Nephron progenitor cell (in vitro differentiated cells): ENCODE measurements at regions not wholly inside any gene's neighbourhood (a gene's known extent, or its start where the extent isn't known, plus 50 kb on each side); places are given as distances from the start of the nearest gene placed in this dataset.

ENCODE experiments used
- DNase-seq: peaks from one replicate; pipeline ENCODE4 v3.0.0; 2021
- H3K27ac Mint-ChIP-seq: 2 replicates; pipeline ENCODE4 v1.8.0; 2021; ENCODE audit warnings: mild to moderate bottlenecking, moderate library complexity, mixed read lengths
- H3K27me3 Mint-ChIP-seq: 2 replicates; pipeline ENCODE4 v1.8.0; 2021; ENCODE audit warnings: mild to moderate bottlenecking, low read depth, mixed read lengths; ENCODE audit not compliant: poor library complexity
- H3K36me3 Mint-ChIP-seq: 2 replicates; pipeline ENCODE4 v1.8.0; 2021; ENCODE audit warnings: low read depth, mixed read lengths
- H3K4me1 Mint-ChIP-seq: 2 replicates; pipeline ENCODE4 v1.8.0; 2021; ENCODE audit warnings: mixed read lengths
- H3K4me3 Mint-ChIP-seq: 2 replicates; pipeline ENCODE4 v1.8.0; 2021; ENCODE audit warnings: mild to moderate bottlenecking, moderate library complexity, mixed read lengths
- H3K9me3 Mint-ChIP-seq: 2 replicates; pipeline ENCODE4 v1.8.0; 2021; ENCODE audit warnings: mild to moderate bottlenecking, moderate library complexity, mixed read lengths
- CTCF ChIP-seq: fragments of 200-600 bp; sonication (generic); IDR thresholded peaks from 2 replicates; pipeline ENCODE4 v1.5.0; 2021; ENCODE audit warnings: antibody characterized with exemption

GRCh38 chr7:25719190-25719896 lies 432.7 kb upstream of the NFE2L3 start:
- Mint-ChIP-seq H3K9me3 (no peaks in the 10 kb centered on the region), H3K27ac (peak overlapping the region; percentile 75), H3K4me3 (no peak overlapping the region), H3K4me1 (peaks cover 76% of the 10 kb centered on the region), H3K36me3 (no peaks in the 10 kb centered on the region), H3K27me3 (peaks cover under 1% of the 10 kb centered on the region)
- no peak for TF ChIP-seq CTCF
- no peak for DNase-seq

DNA sequence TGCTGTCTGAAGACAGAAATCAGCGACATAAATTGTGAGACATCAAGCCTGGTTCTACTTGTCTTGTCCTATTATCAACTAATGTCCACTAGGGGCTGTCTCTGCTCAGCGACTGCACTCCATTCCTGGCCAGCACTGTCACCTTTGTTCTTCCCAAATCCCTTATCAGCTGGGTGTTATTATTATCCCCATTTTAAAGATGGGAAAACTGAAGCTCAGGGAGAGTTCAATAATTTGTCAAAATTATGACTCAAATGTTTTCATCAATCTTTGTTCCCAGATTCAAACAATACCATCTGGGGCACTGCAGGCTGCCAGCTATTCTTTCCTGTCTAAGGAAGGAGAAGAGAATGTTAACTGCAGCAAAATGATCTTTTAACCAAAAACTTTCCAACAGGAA lies 431.6 kb upstream of the NFE2L3 start:
- Mint-ChIP-seq H3K4me1 (peaks cover 76% of the 10 kb centered on the region), H3K4me3 (no peak overlapping the region), H3K27me3 (no peaks in the 10 kb centered on the region), H3K27ac (no peak overlapping the region), H3K36me3 (no peaks in the 10 kb centered on the region), H3K9me3 (no peaks in the 10 kb centered on the region)
- DNase-seq, result no peak
- TF ChIP-seq CTCF, result peak; percentile 31

- Mint-ChIP-seq H3K36me3 (no peaks in the 10 kb centered on the region), H3K4me3 (no peak overlapping the region), H3K9me3 (no peaks in the 10 kb centered on the region), H3K27ac (no peak overlapping the region), H3K27me3 (no peaks in the 10 kb centered on the region), H3K4me1 (peaks cover 84% of the 10 kb centered on the region)
- TF ChIP-seq CTCF, result no peak
- DNase-seq, result no peak
Observed at GRCh38 chr7:25722856-25723255, 429.1 kb upstream of the NFE2L3 start.

DNA sequence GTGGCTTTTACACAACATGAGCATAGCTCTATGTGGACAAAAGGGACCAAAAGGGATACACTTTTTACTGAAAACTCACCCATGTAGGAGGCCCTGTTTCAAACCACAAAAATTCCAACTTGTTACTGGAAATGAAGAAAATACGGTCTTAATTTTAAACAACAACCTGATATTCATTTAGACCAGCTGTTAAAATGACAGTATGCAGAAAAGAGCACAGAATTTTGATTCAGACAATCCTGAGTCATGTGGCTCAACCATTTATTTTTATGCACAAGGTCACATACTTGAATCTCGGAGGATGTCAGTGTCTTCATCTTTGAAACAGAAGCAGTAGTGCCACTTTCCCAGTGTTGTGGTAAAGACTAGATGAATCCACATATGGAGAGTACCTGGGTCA lies 426.5 kb upstream of the NFE2L3 start:
- Mint-ChIP-seq H3K4me3 (no peak overlapping the region), H3K27ac (peak overlapping the region; percentile 91), H3K36me3 (no peaks in the 10 kb centered on the region), H3K27me3 (no peaks in the 10 kb centered on the region), H3K9me3 (no peaks in the 10 kb centered on the region), H3K4me1 (peaks cover 71% of the 10 kb centered on the region)
- TF ChIP-seq CTCF, result no peak
- DNase-seq, result no peak

DNA sequence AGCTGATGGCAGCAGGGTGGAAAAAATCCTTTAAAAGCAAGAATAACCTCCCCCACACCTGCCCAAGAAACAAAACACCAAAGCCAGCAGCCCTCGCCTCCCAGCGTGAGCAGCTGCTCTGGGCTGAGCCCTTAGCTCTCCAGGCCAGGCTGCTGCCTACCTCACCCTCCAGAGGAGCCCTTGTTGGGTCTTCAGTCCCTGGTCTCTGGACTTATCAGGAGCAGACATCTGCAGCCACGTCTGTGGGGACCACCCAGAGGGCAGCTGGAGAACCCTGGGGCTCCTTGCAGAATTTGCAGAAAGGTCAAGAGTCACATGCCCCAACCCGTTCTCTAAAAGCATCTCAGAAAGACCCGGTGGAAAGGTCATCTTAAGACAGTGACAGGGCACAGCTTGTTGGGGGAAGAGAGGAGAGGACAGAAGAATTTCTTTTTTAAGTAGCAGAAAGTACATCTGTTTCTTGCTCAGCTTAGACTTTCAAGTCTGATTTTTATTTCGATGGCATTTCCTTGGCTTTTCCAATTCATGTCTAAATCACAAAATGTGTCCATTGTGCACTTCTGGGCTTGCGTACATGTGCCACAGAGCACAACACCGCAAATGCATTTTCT lies 425.7 kb upstream of the NFE2L3 start:
- H3K4me1 Mint-ChIP-seq, result peaks cover 63% of the 10 kb centered on the region
- TF ChIP-seq CTCF, result no peak
- H3K36me3 Mint-ChIP-seq, result no peaks in the 10 kb centered on the region
- peak overlapping the region; percentile 53 for H3K4me3 Mint-ChIP-seq
- peak; percentile 40 for DNase-seq
- peak overlapping the region; percentile 98 for H3K27ac Mint-ChIP-seq
- H3K27me3 Mint-ChIP-seq, result no peaks in the 10 kb centered on the region
- H3K9me3 Mint-ChIP-seq, result no peaks in the 10 kb centered on the region
